NCI-H1105 (cell line): ENCODE measurements at regions not wholly inside any gene's neighbourhood (a gene's known extent, or its start where the extent isn't known, plus 50 kb on each side); places are given as distances from the start of the nearest gene placed in this dataset.
"Not testable (repeated sequence)": the region's sequence is repeated elsewhere in the genome, so short reads cannot be mapped to it uniquely, and the experiment has no call there.

Experiments used
- DNase-seq: peaks from one replicate; lab custom pipeline; 2025; lab: John Stamatoyannopoulos, UW

DNA sequence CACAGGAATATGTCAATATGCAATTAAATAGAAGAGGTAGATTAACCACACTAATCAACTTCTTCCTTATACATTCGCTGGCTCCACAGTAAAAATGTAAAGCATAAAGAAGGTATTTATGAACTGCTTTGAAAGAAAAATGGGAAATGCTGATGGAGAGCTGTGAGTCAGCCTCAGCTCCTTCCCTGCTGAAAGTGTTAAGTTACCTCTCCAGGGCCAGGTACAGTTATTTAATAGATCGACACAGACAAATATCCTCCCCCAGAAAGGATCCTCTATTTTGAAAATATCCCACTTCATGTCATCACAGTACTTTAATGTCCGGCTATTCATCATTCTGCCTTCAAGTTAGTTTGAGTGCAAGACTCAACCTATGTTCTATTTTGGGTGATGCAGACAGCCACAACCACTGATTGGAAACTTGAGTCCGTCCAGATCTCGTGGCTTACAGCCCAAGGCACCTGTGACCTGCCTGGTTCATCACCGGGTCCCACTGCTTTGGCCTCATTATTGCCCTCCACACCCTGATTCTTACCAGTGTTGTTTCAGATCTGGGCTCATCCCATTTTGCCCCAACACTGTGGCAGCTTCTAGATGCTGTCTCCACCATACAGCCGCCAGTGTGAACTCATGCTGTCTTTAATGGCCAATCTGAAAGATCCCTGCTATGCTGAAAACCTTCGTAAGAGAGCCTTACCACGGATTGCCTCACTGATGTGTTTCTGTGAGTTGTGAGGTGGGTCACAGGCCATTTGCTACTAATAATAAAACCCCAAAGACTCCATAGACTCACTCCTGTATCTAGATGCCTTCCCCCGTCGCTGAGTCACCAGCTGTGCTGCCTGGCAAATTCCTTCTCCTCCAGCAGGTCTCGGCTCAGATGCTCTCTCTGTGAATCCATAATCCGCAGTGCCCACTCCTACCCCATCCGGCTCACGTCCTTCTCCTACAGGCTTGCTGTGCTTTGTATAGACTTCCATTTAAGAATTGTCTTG lies 56.2 kb upstream of the DDAH1 start:
- not testable (repeated sequence) for DNase-seq

GRCh38 chr1:85522458-85522857 lies 57.5 kb upstream of the DDAH1 start:
- not testable (repeated sequence) for DNase-seq

DNA sequence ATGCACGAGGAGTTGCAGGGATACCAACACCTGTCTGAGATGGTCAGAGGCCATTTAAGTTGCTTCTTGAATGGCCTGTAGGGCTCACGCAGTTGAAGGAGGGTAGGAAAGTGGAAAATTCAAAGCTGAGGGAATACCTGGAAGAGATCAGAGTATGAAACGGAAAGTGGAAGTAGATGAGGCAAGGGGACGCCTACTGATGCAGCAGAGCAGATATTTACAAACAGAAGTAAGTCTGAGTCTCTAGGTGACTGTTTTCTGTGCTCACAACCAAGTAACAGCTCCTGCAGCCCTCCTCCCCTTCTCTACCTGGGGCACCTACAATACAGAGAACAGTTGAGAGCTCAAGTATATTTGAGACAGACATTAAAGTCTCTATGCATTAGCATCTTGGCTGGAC lies 57.5 kb upstream of the CCN1 start:
- not testable (repeated sequence) for DNase-seq

- DNase-seq = not testable (repeated sequence)
Measured at GRCh38 chr1:85524281-85524886, 56.2 kb upstream of the CCN1 start.

DNA sequence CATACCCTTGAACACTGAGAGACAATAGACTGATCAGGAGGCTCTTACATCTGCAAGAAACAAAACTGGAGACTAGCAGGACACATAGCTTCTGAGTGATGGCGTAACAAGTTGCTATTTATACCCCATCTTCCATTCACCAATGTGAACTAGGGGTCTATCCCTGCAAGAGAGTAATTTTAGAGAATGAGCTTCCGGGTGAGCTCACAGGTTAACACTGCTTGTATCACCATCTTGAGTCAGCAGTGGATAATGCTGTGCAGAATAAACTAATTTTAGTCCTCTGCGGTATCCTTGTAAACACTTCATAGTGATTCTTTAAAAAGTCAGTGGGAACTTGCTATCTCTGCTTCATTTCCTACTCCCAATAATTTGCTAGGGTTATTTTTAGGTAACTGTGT lies 55.0 kb upstream of the CCN1 start:
- not testable (repeated sequence) for DNase-seq

DNA sequence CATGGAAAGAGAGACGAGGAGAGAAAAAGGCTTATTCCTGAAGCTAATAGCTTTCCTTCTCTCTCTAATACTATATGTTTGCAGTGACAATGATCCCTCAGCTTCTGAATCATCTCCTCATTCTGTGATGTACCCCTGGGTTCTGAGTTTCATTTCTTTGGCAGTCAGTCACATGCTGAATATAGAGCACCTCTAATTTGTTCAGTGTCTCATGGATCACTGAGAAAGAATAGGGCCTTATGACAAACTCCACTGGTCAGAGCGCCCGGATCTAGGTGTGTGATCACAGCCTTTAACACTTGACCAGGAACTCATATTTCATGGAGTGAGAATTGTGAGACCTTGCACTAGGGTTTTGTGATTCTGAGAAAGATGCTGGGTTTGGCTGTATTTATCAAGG lies 54.3 kb upstream of the CCN1 start:
- not testable (repeated sequence) for DNase-seq

DNA sequence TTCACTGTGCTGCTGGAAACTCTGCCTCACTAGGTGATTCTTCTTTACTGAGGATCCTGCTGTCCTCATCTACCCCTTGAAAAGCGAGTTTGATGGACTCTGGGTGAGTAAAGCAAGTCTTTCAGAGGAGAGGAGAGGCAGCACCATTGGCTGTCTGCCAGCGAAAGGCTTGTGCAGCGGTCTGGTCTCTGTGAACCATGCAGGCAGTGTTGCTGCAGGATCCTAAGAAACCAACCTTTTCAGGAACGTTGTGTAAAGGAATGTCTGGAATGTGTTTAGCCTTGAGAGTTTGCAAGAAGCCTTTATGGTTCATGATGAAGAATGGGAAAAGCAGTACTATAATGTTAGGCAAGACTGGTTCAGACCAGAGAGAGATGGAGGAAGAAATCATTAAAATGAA lies 53.4 kb upstream of the CCN1 start:
- peak; percentile 30 for DNase-seq
